H9 (cell line): ENCODE measurements at regions not wholly inside any gene's neighbourhood (a gene's known extent, or its start where the extent isn't known, plus 50 kb on each side); places are given as distances from the start of the nearest gene placed in this dataset.

Experiments
- DNase-seq: peaks from one replicate; pipeline ENCODE4 v3.0.0-alpha.2; 2017
- H2AFZ ChIP-seq: one replicate; pipeline ENCODE4 v1.6.1; 2013; ENCODE audit warnings: mild to moderate bottlenecking, low read length, control low read depth, moderate library complexity
- H2AK5ac ChIP-seq: 2 replicates; pipeline ENCODE4 v1.6.1; 2013; ENCODE audit warnings: low read length, control low read depth, mixed read lengths; ENCODE audit not compliant: insufficient read length
- H2BK120ac ChIP-seq: one replicate; pipeline ENCODE4 v1.6.1; 2013; ENCODE audit warnings: low read depth, mild to moderate bottlenecking, low read length, control low read depth, inconsistent platforms; ENCODE audit not compliant: poor library complexity, severe bottlenecking
- H2BK12ac ChIP-seq: 2 replicates; pipeline ENCODE4 v1.6.1; 2013; ENCODE audit warnings: low read length, control low read depth, mixed read lengths, low read depth; ENCODE audit not compliant: insufficient read length
- H2BK15ac ChIP-seq: 2 replicates; pipeline ENCODE4 v1.6.1; 2013; ENCODE audit warnings: low read depth, low read length, control low read depth
- H2BK20ac ChIP-seq: one replicate; pipeline ENCODE4 v1.6.1; 2013; ENCODE audit warnings: low read depth, mild to moderate bottlenecking, low read length, control low read depth, inconsistent platforms; ENCODE audit not compliant: poor library complexity, severe bottlenecking
- H2BK5ac ChIP-seq: 2 replicates; pipeline ENCODE4 v1.6.1; 2013; ENCODE audit warnings: low read length, control low read depth, mixed read lengths; ENCODE audit not compliant: insufficient read length
- H3K14ac ChIP-seq: 2 replicates; pipeline ENCODE4 v1.6.1; 2013; ENCODE audit warnings: low read length, control low read depth; ENCODE audit not compliant: insufficient read depth
- H3K18ac ChIP-seq: 2 replicates; pipeline ENCODE4 v1.6.1; 2013; ENCODE audit warnings: low read depth, mild to moderate bottlenecking, mixed read lengths, low read length, control low read depth; ENCODE audit not compliant: insufficient read length
- H3K23ac ChIP-seq: 2 replicates; pipeline ENCODE4 v1.6.1; 2013; ENCODE audit warnings: low read length, control low read depth, mixed read lengths, low read depth; ENCODE audit not compliant: insufficient read length
- H3K23me2 ChIP-seq: 2 replicates; pipeline ENCODE4 v1.6.1; 2013; ENCODE audit warnings: low read depth, mild to moderate bottlenecking, mixed read lengths, low read length, control low read depth; ENCODE audit not compliant: insufficient read length, poor library complexity, severe bottlenecking
- H3K27ac ChIP-seq: 2 replicates; pipeline ENCODE4 v1.5.1; 2013; ENCODE audit warnings: low read length, control low read depth, mixed read lengths, low read depth; ENCODE audit not compliant: insufficient read length
- H3K27me3 ChIP-seq: 2 replicates; pipeline ENCODE4 v1.6.1; 2013; ENCODE audit warnings: low read length, control low read depth, inconsistent platforms; ENCODE audit not compliant: insufficient read depth
- H3K4ac ChIP-seq: 2 replicates; pipeline ENCODE4 v1.6.1; 2013; ENCODE audit warnings: low read depth, mild to moderate bottlenecking, control low read depth, inconsistent platforms, low read length, moderate library complexity
- H3K4me1 ChIP-seq: 2 replicates; pipeline ENCODE4 v1.6.1; 2013; ENCODE audit warnings: low read length, control low read depth, inconsistent platforms; ENCODE audit not compliant: insufficient read depth
- H3K4me2 ChIP-seq: 2 replicates; pipeline ENCODE4 v1.6.1; 2013; ENCODE audit warnings: low read length, control low read depth, mixed read lengths; ENCODE audit not compliant: insufficient read length, insufficient read depth
- H3K56ac ChIP-seq: 2 replicates; pipeline ENCODE4 v1.6.1; 2013; ENCODE audit warnings: low read depth, mild to moderate bottlenecking, mixed read lengths, low read length, control low read depth; ENCODE audit not compliant: insufficient read length
- H3K79me1 ChIP-seq: 2 replicates; pipeline ENCODE4 v1.6.1; 2013; ENCODE audit warnings: low read depth, mild to moderate bottlenecking, moderate library complexity, low read length, control low read depth, inconsistent platforms; ENCODE audit not compliant: insufficient read depth, poor library complexity, severe bottlenecking
- H3K79me2 ChIP-seq: 2 replicates; pipeline ENCODE4 v1.6.1; 2013; ENCODE audit warnings: low read length, control low read depth, inconsistent platforms; ENCODE audit not compliant: insufficient read depth
- H3K9ac ChIP-seq: 2 replicates; pipeline ENCODE4 v1.6.1; 2013; ENCODE audit warnings: low read length, control low read depth, mixed read lengths; ENCODE audit not compliant: insufficient read length; ENCODE audit errors: extremely low read depth
- H3K9me3 ChIP-seq: one replicate; pipeline ENCODE4 v1.6.1; 2013; ENCODE audit warnings: low read depth, low read length, inconsistent platforms; ENCODE audit not compliant: control insufficient read depth
- H3T11ph ChIP-seq: one replicate; pipeline ENCODE4 v1.6.1; 2013; ENCODE audit warnings: mild to moderate bottlenecking, low read length, control low read depth, inconsistent platforms
- H4K20me1 ChIP-seq: one replicate; pipeline ENCODE4 v1.6.1; 2013; ENCODE audit not compliant: control insufficient read depth, insufficient read length, insufficient read depth
- H4K5ac ChIP-seq: 2 replicates; pipeline ENCODE4 v1.6.1; 2013; ENCODE audit warnings: low read depth, mild to moderate bottlenecking, mixed read lengths, low read length, control low read depth; ENCODE audit not compliant: insufficient read length
- H4K8ac ChIP-seq: replicated peaks from 2 replicates; pipeline ENCODE4 v1.6.1; 2013; ENCODE audit warnings: low read length, control low read depth, mixed read lengths, low read depth; ENCODE audit not compliant: insufficient read length
- H4K91ac ChIP-seq: 2 replicates; pipeline ENCODE4 v1.6.1; 2013; ENCODE audit warnings: low read depth, mild to moderate bottlenecking, moderate library complexity, mixed read lengths, low read length, control low read depth; ENCODE audit not compliant: insufficient read length
- H3K27ac Mint-ChIP-seq, 3 experiments: 2 replicates in 2 of 3; 3 replicates in 1 of 3; pipeline ENCODE4 v1.8.0; 2020 to 2021; ENCODE audit warnings: mixed read lengths in 3 of 3, mild to moderate bottlenecking in 1 of 3, moderate library complexity in 1 of 3
- H3K27me3 Mint-ChIP-seq: 2 replicates; pipeline ENCODE4 v1.8.0; 2021; ENCODE audit warnings: low read depth, mild to moderate bottlenecking, moderate library complexity, mixed read lengths
- H3K36me3 Mint-ChIP-seq, 3 experiments: 2 replicates in 2 of 3; 3 replicates in 1 of 3; pipeline ENCODE4 v1.8.0; 2020 to 2021; ENCODE audit warnings: low read depth in 3 of 3, mixed read lengths in 3 of 3; ENCODE audit not compliant: insufficient read depth in 1 of 3
- H3K4me1 Mint-ChIP-seq, 2 experiments: 2 replicates each; pipeline ENCODE4 v1.8.0; 2020; ENCODE audit warnings: mixed read lengths in 2 of 2
- H3K4me3 Mint-ChIP-seq, 2 experiments: 2 replicates in 1 of 2; 3 replicates in 1 of 2; pipeline ENCODE4 v1.8.0; 2020 to 2021; ENCODE audit warnings: mild to moderate bottlenecking in 2 of 2, mixed read lengths in 2 of 2, moderate library complexity in 1 of 2
- H3K9me3 Mint-ChIP-seq, 2 experiments: 2 replicates in 1 of 2; 3 replicates in 1 of 2; pipeline ENCODE4 v1.8.0; 2020; ENCODE audit warnings: mild to moderate bottlenecking in 2 of 2, mixed read lengths in 2 of 2, moderate library complexity in 1 of 2
- WGBS: extraction: QIAGEN DNeasy Blood & Tissue Kit; methylation state at CpG from one replicate; pipeline ENCODE4 v1.1.7; 2013; ENCODE audit warnings: missing lambda C conversion rate, low lambda C conversion rate, mixed read lengths; ENCODE audit not compliant: insufficient read length; ENCODE audit errors: extremely low coverage; 5-methylcytosine and 5-hydroxymethylcytosine counted together
- TF ChIP-seq, protein P1 (sequence below): fragments of 200-600 bp; sonication (generic); conservative IDR thresholded peaks from 3 replicates; pipeline ENCODE4 v1.8.0; 2021; ENCODE audit warnings: antibody characterized with exemption, mild to moderate bottlenecking

DNA sequence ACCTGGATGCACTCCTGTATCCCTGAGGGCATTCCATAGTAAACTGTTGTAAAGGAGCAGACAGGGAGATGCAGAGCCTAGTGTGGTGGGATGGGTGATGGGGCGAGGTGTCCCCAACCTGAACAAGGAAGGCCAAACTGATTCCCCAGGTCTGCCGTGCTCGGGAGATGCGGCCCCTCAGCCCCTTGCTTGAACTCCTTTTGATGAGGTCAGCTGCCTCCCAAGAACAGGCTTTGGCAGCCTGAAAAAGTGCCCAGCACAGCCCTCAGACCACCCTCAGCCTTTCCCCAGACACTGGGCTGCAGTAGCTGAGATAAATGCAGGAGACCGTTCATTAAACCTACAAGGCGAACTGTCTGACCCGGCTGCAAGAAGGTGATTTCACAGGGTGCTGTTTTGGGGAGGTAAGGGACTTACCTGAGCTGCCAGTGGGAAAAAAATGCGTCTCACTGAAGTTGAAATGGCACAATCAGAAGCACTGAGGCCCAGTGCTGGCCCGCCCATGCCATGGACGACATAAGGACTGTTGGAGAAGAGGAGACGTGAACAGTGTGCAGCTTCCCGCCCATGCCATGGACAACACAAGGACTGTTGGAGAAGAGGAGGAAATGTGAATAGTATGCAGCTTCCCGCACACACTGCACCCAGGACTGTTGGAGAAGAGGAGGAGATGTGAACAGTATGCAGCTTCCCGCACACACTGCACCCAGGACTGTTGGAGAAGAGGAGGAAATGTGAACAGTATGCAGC, 148.4 kb upstream of the FAM20C start:
- H3K14ac ChIP-seq = no peak overlapping the region
- H2BK5ac ChIP-seq = no peak overlapping the region
- peaks cover 3% of the 10 kb centered on the region for H4K20me1 ChIP-seq
- peaks cover 40% of the 10 kb centered on the region for H3K27me3 Mint-ChIP-seq
- DNase-seq = no peak
- H2AK5ac ChIP-seq = no peak overlapping the region
- no peaks in the 10 kb centered on the region; the same call in 1 of the 2 replicates for H3K4me1 ChIP-seq
- H2BK20ac ChIP-seq = no peak overlapping the region
- no peaks in the 10 kb centered on the region for H3K36me3 Mint-ChIP-seq
- H3K23ac ChIP-seq = no peak overlapping the region
- H4K91ac ChIP-seq = no peak overlapping the region
- no peaks in the 10 kb centered on the region for H3K23me2 ChIP-seq
- H3K79me2 ChIP-seq = no peaks in the 10 kb centered on the region
- H3K4me3 Mint-ChIP-seq = no peak overlapping the region
- no peaks in the 10 kb centered on the region; the same call in 1 of the 2 replicates for H3K27me3 ChIP-seq
- H3K9me3 ChIP-seq = no peaks in the 10 kb centered on the region
- H2BK120ac ChIP-seq = no peak overlapping the region
- H3K56ac ChIP-seq = no peak overlapping the region
- peaks cover 7 to 8% of the 10 kb centered on the region in 2 experiments; a peak in 3 of 4 replicates for H3K4me1 Mint-ChIP-seq
- no peak overlapping the region for H2BK12ac ChIP-seq
- WGBS = no CpG with 5 or more reads among the region's 14 CpGs
- H3K9ac ChIP-seq = no peak overlapping the region
- TF ChIP-seq, protein P1, sequence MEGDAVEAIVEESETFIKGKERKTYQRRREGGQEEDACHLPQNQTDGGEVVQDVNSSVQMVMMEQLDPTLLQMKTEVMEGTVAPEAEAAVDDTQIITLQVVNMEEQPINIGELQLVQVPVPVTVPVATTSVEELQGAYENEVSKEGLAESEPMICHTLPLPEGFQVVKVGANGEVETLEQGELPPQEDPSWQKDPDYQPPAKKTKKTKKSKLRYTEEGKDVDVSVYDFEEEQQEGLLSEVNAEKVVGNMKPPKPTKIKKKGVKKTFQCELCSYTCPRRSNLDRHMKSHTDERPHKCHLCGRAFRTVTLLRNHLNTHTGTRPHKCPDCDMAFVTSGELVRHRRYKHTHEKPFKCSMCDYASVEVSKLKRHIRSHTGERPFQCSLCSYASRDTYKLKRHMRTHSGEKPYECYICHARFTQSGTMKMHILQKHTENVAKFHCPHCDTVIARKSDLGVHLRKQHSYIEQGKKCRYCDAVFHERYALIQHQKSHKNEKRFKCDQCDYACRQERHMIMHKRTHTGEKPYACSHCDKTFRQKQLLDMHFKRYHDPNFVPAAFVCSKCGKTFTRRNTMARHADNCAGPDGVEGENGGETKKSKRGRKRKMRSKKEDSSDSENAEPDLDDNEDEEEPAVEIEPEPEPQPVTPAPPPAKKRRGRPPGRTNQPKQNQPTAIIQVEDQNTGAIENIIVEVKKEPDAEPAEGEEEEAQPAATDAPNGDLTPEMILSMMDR = no peak
- H3K27ac ChIP-seq = no peak overlapping the region
- H4K8ac ChIP-seq = no peak overlapping the region
- H2BK15ac ChIP-seq = no peak overlapping the region
- no peaks in the 10 kb centered on the region for H3K9me3 Mint-ChIP-seq
- H2AFZ ChIP-seq = no peak overlapping the region
- no peak overlapping the region for H3K4me2 ChIP-seq
- H4K5ac ChIP-seq = no peak overlapping the region
- H3K18ac ChIP-seq = no peak overlapping the region
- H3K4ac ChIP-seq = no peak overlapping the region
- no peak overlapping the region for H3T11ph ChIP-seq
- H3K27ac Mint-ChIP-seq = peak overlapping the region in 1 of 3 experiments; percentile 1; a peak in 1 of 7 replicates
- no peaks in the 10 kb centered on the region for H3K79me1 ChIP-seq
